Mucosa of stomach (tissue), 1 donor: ENCODE measurements at regions not wholly inside any gene's neighbourhood (a gene's known extent, or its start where the extent isn't known, plus 50 kb on each side); places are given as distances from the start of the nearest gene placed in this dataset.
"Not testable (repeated sequence)": the region's sequence is repeated elsewhere in the genome, so short reads cannot be mapped to it uniquely, and the experiment has no call there.

Experiments used
- H3K27me3 ChIP-seq: one replicate; pipeline ENCODE4 v1.7.0; 2013; ENCODE audit warnings: mild to moderate bottlenecking, low read length; ENCODE audit not compliant: control insufficient read depth, insufficient read depth
- H3K36me3 ChIP-seq: one replicate; pipeline ENCODE4 v1.7.0; 2013; ENCODE audit warnings: low read length; ENCODE audit not compliant: control insufficient read depth, insufficient read depth
- H3K4me1 ChIP-seq: one replicate; pipeline ENCODE4 v1.7.0; 2013; ENCODE audit warnings: mild to moderate bottlenecking, low read length; ENCODE audit not compliant: control insufficient read depth, insufficient read depth
- H3K4me3 ChIP-seq: one replicate; pipeline ENCODE4 v1.7.0; 2013; ENCODE audit warnings: low read length
- H3K9ac ChIP-seq: one replicate; pipeline ENCODE4 v1.7.0; 2013; ENCODE audit warnings: mild to moderate bottlenecking, low read length, moderate library complexity
- H3K9me3 ChIP-seq: one replicate; pipeline ENCODE4 v1.7.0; 2013; ENCODE audit warnings: mild to moderate bottlenecking, low read length, moderate library complexity; ENCODE audit not compliant: control insufficient read depth
- donor health status: Pancreatic carcinoma.

GRCh38 chr13:91056746-91057145 lies 290.7 kb upstream of the MIR17HG start:
- H3K4me3 ChIP-seq, result no peak overlapping the region
- no peak overlapping the region for H3K9ac ChIP-seq
- H3K27me3 ChIP-seq, result no peaks in the 10 kb centered on the region
- no peaks in the 10 kb centered on the region for H3K4me1 ChIP-seq
- H3K36me3 ChIP-seq, result no peaks in the 10 kb centered on the region
- H3K9me3 ChIP-seq, result no peaks in the 10 kb centered on the region

- H3K4me3 ChIP-seq, H3K4me1 ChIP-seq, H3K9ac ChIP-seq, H3K36me3 ChIP-seq, H3K9me3 ChIP-seq, H3K27me3 ChIP-seq: not testable (repeated sequence)
These were observed 290.0 kb upstream of the MIR17HG start for GRCh38 chr13:91057507-91057906.

GRCh38 chr13:91058066-91058465 lies 289.4 kb upstream of the MIR17HG start:
- H3K9me3 ChIP-seq, result no peaks in the 10 kb centered on the region
- H3K4me1 ChIP-seq, result no peaks in the 10 kb centered on the region
- no peaks in the 10 kb centered on the region for H3K36me3 ChIP-seq
- H3K27me3 ChIP-seq, result no peaks in the 10 kb centered on the region
- no peak overlapping the region for H3K9ac ChIP-seq
- H3K4me3 ChIP-seq, result no peak overlapping the region

- Histone ChIP-seq H3K4me1 (no peaks in the 10 kb centered on the region), H3K27me3 (no peaks in the 10 kb centered on the region), H3K9me3 (no peaks in the 10 kb centered on the region), H3K36me3 (no peaks in the 10 kb centered on the region), H3K4me3 (no peak overlapping the region), H3K9ac (no peak overlapping the region)
These were observed 288.6 kb upstream of the MIR17HG start for GRCh38 chr13:91058919-91059318.

- Histone ChIP-seq H3K9me3 (no peaks in the 10 kb centered on the region), H3K4me3 (no peak overlapping the region), H3K27me3 (no peaks in the 10 kb centered on the region), H3K9ac (no peak overlapping the region), H3K4me1 (no peaks in the 10 kb centered on the region), H3K36me3 (no peaks in the 10 kb centered on the region)
These were observed 280.7 kb upstream of the MIR17HG start for GRCh38 chr13:91066745-91067144.

- Histone ChIP-seq H3K9ac (no peak overlapping the region), H3K36me3 (no peaks in the 10 kb centered on the region), H3K27me3 (no peaks in the 10 kb centered on the region), H3K9me3 (no peaks in the 10 kb centered on the region), H3K4me3 (no peak overlapping the region), H3K4me1 (no peaks in the 10 kb centered on the region)
These were observed 275.0 kb upstream of the MIR17HG start for GRCh38 chr13:91072486-91072885.

- H3K4me1 ChIP-seq, result no peaks in the 10 kb centered on the region
- no peak overlapping the region for H3K9ac ChIP-seq
- no peaks in the 10 kb centered on the region for H3K9me3 ChIP-seq
- H3K36me3 ChIP-seq, result no peaks in the 10 kb centered on the region
- H3K27me3 ChIP-seq, result no peaks in the 10 kb centered on the region
- H3K4me3 ChIP-seq, result no peak overlapping the region
These were observed 273.4 kb upstream of the MIR17HG start for GRCh38 chr13:91074091-91074490.

GRCh38 chr13:91076830-91077229 lies 270.7 kb upstream of the MIR17HG start:
- Histone ChIP-seq H3K36me3 (no peaks in the 10 kb centered on the region), H3K4me3 (no peak overlapping the region), H3K9ac (no peak overlapping the region), H3K9me3 (no peaks in the 10 kb centered on the region), H3K27me3 (no peaks in the 10 kb centered on the region), H3K4me1 (no peaks in the 10 kb centered on the region)

GRCh38 chr13:91078093-91078679 lies 269.3 kb upstream of the MIR17HG start:
- H3K9ac ChIP-seq, result no peak overlapping the region
- H3K4me3 ChIP-seq, result no peak overlapping the region
- no peaks in the 10 kb centered on the region for H3K27me3 ChIP-seq
- H3K36me3 ChIP-seq, result no peaks in the 10 kb centered on the region
- H3K4me1 ChIP-seq, result no peaks in the 10 kb centered on the region
- no peaks in the 10 kb centered on the region for H3K9me3 ChIP-seq

- no peaks in the 10 kb centered on the region for H3K4me1 ChIP-seq
- no peak overlapping the region for H3K4me3 ChIP-seq
- no peaks in the 10 kb centered on the region for H3K27me3 ChIP-seq
- H3K9me3 ChIP-seq, result no peaks in the 10 kb centered on the region
- no peaks in the 10 kb centered on the region for H3K36me3 ChIP-seq
- H3K9ac ChIP-seq, result no peak overlapping the region
These were observed 268.3 kb upstream of the MIR17HG start for GRCh38 chr13:91079176-91079575.

GRCh38 chr13:91085127-91085526 lies 262.4 kb upstream of the MIR17HG start:
- Histone ChIP-seq H3K36me3 (no peaks in the 10 kb centered on the region), H3K9me3 (no peaks in the 10 kb centered on the region), H3K4me1 (no peaks in the 10 kb centered on the region)

GRCh38 chr13:91086936-91087716 lies 260.4 kb upstream of the MIR17HG start:
- H3K27me3 ChIP-seq, result no peaks in the 10 kb centered on the region
- no peak overlapping the region for H3K9ac ChIP-seq
- no peaks in the 10 kb centered on the region for H3K9me3 ChIP-seq
- no peaks in the 10 kb centered on the region for H3K36me3 ChIP-seq
- H3K4me3 ChIP-seq, result no peak overlapping the region
- H3K4me1 ChIP-seq, result no peaks in the 10 kb centered on the region

More at GRCh38 chr13:91085127-91085526, 262.4 kb upstream of the MIR17HG start:
- Histone ChIP-seq H3K9ac (no peak overlapping the region), H3K27me3 (no peaks in the 10 kb centered on the region), H3K4me3 (no peak overlapping the region)
